ENCODE measurements at regions not wholly inside any gene's neighbourhood (a gene's known extent, or its start where the extent isn't known, plus 50 kb on each side); places are given as distances from the start of the nearest gene placed in this dataset.

GRCh38 chr1:93013145-93014065 is 52.1 kb upstream of the DIPK1A start:
- TF ChIP-seq, protein P1, sequence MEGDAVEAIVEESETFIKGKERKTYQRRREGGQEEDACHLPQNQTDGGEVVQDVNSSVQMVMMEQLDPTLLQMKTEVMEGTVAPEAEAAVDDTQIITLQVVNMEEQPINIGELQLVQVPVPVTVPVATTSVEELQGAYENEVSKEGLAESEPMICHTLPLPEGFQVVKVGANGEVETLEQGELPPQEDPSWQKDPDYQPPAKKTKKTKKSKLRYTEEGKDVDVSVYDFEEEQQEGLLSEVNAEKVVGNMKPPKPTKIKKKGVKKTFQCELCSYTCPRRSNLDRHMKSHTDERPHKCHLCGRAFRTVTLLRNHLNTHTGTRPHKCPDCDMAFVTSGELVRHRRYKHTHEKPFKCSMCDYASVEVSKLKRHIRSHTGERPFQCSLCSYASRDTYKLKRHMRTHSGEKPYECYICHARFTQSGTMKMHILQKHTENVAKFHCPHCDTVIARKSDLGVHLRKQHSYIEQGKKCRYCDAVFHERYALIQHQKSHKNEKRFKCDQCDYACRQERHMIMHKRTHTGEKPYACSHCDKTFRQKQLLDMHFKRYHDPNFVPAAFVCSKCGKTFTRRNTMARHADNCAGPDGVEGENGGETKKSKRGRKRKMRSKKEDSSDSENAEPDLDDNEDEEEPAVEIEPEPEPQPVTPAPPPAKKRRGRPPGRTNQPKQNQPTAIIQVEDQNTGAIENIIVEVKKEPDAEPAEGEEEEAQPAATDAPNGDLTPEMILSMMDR (IDR thresholded peaks at IDR 0.05; ENCODE audit: insufficient read depth, low read depth, low read length, missing control alignments): no peak
- H3K4me3 ChIP-seq (ENCODE audit: low read length): no peak overlapping the region
- no peak for DNase-seq (ENCODE audit: low read depth)

- H3K4me3 ChIP-seq (ENCODE audit: low read length): no peak overlapping the region
- DNase-seq (ENCODE audit: low read depth): no peak
Observed at GRCh38 chr1:93014168-93014567, 52.9 kb upstream of the DIPK1A start.

DNA sequence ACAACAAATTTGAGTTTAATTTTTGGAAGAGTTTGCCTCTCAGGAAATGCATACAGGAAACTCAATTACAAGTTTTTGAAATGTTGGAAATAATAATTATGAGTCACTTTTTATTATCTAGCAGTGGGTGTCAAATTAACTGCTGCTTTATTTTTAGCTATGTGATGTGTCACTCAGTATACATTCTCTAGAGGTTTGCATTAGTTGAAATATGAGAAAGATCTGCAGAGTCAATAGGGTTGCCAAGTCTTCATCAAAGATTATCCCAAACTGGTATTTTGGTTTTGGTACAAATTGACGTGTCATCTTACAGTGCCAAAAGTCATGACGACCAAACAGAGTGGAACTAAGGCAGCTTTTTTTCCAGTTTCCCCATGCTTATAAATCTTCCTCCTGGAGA is 54.3 kb upstream of the DIPK1A start:
- TF ChIP-seq, protein P1 (IDR thresholded peaks at IDR 0.05; ENCODE audit: insufficient read depth, low read depth, low read length, missing control alignments): no peak
- peak; percentile 55 for DNase-seq (ENCODE audit: low read depth)
- no peak overlapping the region for H3K4me3 ChIP-seq (ENCODE audit: low read length)

More at GRCh38 chr1:93014168-93014567, 52.9 kb upstream of the DIPK1A start:
- TF ChIP-seq, protein P1 (IDR thresholded peaks at IDR 0.05; ENCODE audit: insufficient read depth, low read depth, low read length, missing control alignments): no peak

DNA sequence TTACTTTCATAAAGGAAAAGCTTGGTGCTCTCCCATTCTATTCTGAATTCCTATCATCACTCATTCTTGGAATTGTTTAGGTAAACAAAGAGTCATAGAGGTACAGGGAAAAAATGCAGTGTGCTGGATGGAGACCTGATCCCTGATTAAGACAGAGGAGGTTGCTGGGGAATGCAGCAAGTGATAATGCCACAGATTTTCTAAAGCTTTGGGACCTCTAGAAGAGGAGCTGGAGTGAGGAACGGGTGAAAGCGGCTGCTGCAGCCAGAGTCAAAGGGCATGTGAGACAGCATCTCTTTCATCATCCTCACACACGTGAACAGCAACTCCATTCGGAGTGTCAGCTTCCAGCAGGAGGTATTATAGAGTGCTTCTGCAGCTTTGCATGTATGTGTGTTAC is 54.9 kb upstream of the DIPK1A start:
- TF ChIP-seq, protein P1 (IDR thresholded peaks at IDR 0.05; ENCODE audit: insufficient read depth, low read depth, low read length, missing control alignments): no peak
- no peak for DNase-seq (ENCODE audit: low read depth)

GRCh38 chr1:93021539-93022134 is 57.4 kb upstream of the MTF2 start:
- H3K4me3 ChIP-seq (ENCODE audit: low read length): no peak overlapping the region
- peak; percentile 51 for DNase-seq (ENCODE audit: low read depth)
- TF ChIP-seq, protein P1 (IDR thresholded peaks at IDR 0.05; ENCODE audit: insufficient read depth, low read depth, low read length, missing control alignments): peak; percentile 64

More for the DNA sequence above, 54.9 kb upstream of the DIPK1A start:
- no peak overlapping the region for H3K4me3 ChIP-seq (ENCODE audit: low read length)

- H3K4me3 ChIP-seq (ENCODE audit: low read length): no peak overlapping the region
- DNase-seq (ENCODE audit: low read depth): no peak
- TF ChIP-seq, protein P1 (IDR thresholded peaks at IDR 0.05; ENCODE audit: insufficient read depth, low read depth, low read length, missing control alignments): no peak
Observed at GRCh38 chr1:93022580-93022979, 56.5 kb upstream of the MTF2 start.

All from epithelial cell of esophagus (primary cell).